ENCODE measurements at regions not wholly inside any gene's neighbourhood (a gene's known extent, or its start where the extent isn't known, plus 50 kb on each side); places are given as distances from the start of the nearest gene placed in this dataset.

GRCh38 chr5:15386122-15386521, 113.9 kb upstream of the FBXL7 start:
- Histone ChIP-seq H3K27me3 (ENCODE audit: control insufficient read depth in 2 of 2, insufficient read depth in 2 of 2, low read length in 2 of 2) (no peaks in the 10 kb centered on the region), H3K27ac (ENCODE audit: extremely low read depth, low read depth, low read length) (no peak overlapping the region), H3K36me3 (ENCODE audit: control insufficient read depth, insufficient read depth, low read length) (no peaks in the 10 kb centered on the region), H3K9me3 (replicated peaks; ENCODE audit: control insufficient read depth, insufficient read depth, low read depth, low read length) (peaks cover 2% of the 10 kb centered on the region; the same call in 1 of the 2 replicates), H3K9me1 (ENCODE audit: control insufficient read depth, insufficient read depth, low read length) (no peaks in the 10 kb centered on the region), H3K9ac (ENCODE audit: insufficient read depth in 1 of 2, low read depth in 2 of 2, low read length in 2 of 2) (no peak overlapping the region), H3K4me2 (ENCODE audit: insufficient read depth, low read length) (no peak overlapping the region), H3K79me2 (ENCODE audit: control insufficient read depth, insufficient read depth, low read length) (no peaks in the 10 kb centered on the region), H3K4me1 (replicated peaks in 1 of 2; ENCODE audit: control insufficient read depth in 2 of 2, insufficient read depth in 2 of 2, low read length in 2 of 2) (no peaks in the 10 kb centered on the region), H4K20me1 (replicated peaks; ENCODE audit: control insufficient read depth, insufficient read depth, low read length) (no peaks in the 10 kb centered on the region), H2AFZ (ENCODE audit: low read depth, low read length) (no peak overlapping the region), H3K4me3 (no peak overlapping the region)
- ChIA-PET CTCF (ENCODE audit: low intra/inter-chr PET ratio) (no interaction called here), POLR2A (no interaction called here)
- ATAC-seq, result no peak
- in situ Hi-C loops (cut with MboI) (no loop called here), intact Hi-C loops (cut with micrococcal nuclease) (no loop called here)
- WGBS (ENCODE audit: insufficient coverage, low coverage, missing lambda C conversion rate), result 0% methylated on average over 3 of the region's 3 CpGs
- TF ChIP-seq ZNF197 (CRISPR knock-in tag; IDR thresholded peaks at IDR 0.05; ENCODE audit: low read depth) (no peak), ZNF609 (CRISPR knock-in tag; IDR thresholded peaks at IDR 0.05; ENCODE audit: borderline replicate concordance) (no peak), RHOXF2B (CRISPR knock-in tag; conservative IDR thresholded peaks at IDR 0.05) (no peak)
- no TSS peak for BruUV-seq (replicated peaks)
- FAIRE-seq, result no peak
- DNase-seq (ENCODE audit: extremely low read depth in 1 of 4, low spot score in 3 of 4), result no peak

All from K562 (cell line).